A549 (cell line): ENCODE measurements at regions not wholly inside any gene's neighbourhood (a gene's known extent, or its start where the extent isn't known, plus 50 kb on each side); places are given as distances from the start of the nearest gene placed in this dataset.

Experiments
- ATAC-seq, 2 experiments: fragments of 200-7000 bp in 1 of 2; fragments of >200 bp in 1 of 2; cut with Nextera tagmentation in 1 of 2; cut with Tn5 transposase in 1 of 2; 3 replicates each; pipeline versions ENCODE4 v1.8.0 to v1.9.1; 2018 to 2020; ENCODE audit warnings: mild to moderate bottlenecking in 1 of 2, moderate library complexity in 1 of 2
- CTCF ChIA-PET: fragments of 300-600 bp; sonication (Branson Sonifier 250); formaldehyde crosslinking; extraction: SDS; loops from one replicate; lab custom pipeline; 2021; ENCODE audit warnings: antibody characterized with exemption, inconsistent platforms; lab: Yijun Ruan, JAX
- POLR2A ChIA-PET: fragments of 350-600 bp; formaldehyde crosslinking; extraction: SDS; loops from one replicate; lab custom pipeline; 2021; ENCODE audit warnings: antibody characterized with exemption, inconsistent platforms; lab: Yijun Ruan, JAX
- DNase-seq, 2 experiments: peaks; one replicate each; pipeline versions ENCODE4 v3.0.0 to v3.0.0-alpha.2; 2011 to 2016; ENCODE audit warnings: low read depth in 1 of 2, low spot score in 1 of 2
- FAIRE-seq: peaks from 2 replicates; lab custom pipeline; 2011; peaks lifted over from hg19 to GRCh38; lab: Jason Lieb, UNC
- H3K27ac ChIP-seq, 2 experiments: fragments of >200 bp; sonication (Bioruptor Twin); formaldehyde crosslinking; 3 replicates each; pipeline ENCODE4 v1.5.1; 2016 to 2017
- H3K4me1 ChIP-seq: fragments of >200 bp; sonication (Bioruptor Twin); formaldehyde crosslinking; 3 replicates; pipeline ENCODE4 v1.6.1; 2016
- H3K4me2 ChIP-seq: fragments of >200 bp; sonication (Bioruptor Twin); formaldehyde crosslinking; 3 replicates; pipeline ENCODE4 v1.6.1; 2016
- H3K4me3 ChIP-seq: fragments of >200 bp; sonication (Bioruptor Twin); formaldehyde crosslinking; 3 replicates; pipeline ENCODE4 v1.5.1; 2016
- H3K9me3 ChIP-seq: fragments of >200 bp; sonication (Bioruptor Twin); formaldehyde crosslinking; 3 replicates; pipeline ENCODE4 v1.6.1; 2016
- ATOH8 ChIP-seq: fragments of 250-450 bp; sonication (Bioruptor Pico); IDR thresholded peaks from 2 replicates; pipeline ENCODE4 v1.5.0; 2020; ENCODE audit warnings: low read depth, mild to moderate bottlenecking, moderate library complexity
- BCL3 ChIP-seq: fragments of >200 bp; sonication (Bioruptor Twin); formaldehyde crosslinking; IDR thresholded peaks from 3 replicates; pipeline ENCODE4 v1.6.1; 2016
- CBX2 ChIP-seq: fragments of 200-600 bp; sonication (generic); IDR thresholded peaks from 2 replicates; pipeline ENCODE4 v1.6.1; 2016; ENCODE audit warnings: low read depth, mild to moderate bottlenecking, borderline replicate concordance
- CHD2 ChIP-seq: fragments of 150-350 bp; IDR thresholded peaks from 2 replicates; pipeline ENCODE4 v1.6.1; 2014; ENCODE audit warnings: low read length; ENCODE audit not compliant: partially characterized antibody
- CHD4 ChIP-seq: fragments of 200-600 bp; sonication (generic); IDR thresholded peaks from 2 replicates; pipeline ENCODE4 v1.6.1; 2016; ENCODE audit warnings: antibody characterized with exemption, mild to moderate bottlenecking, borderline replicate concordance
- CTCF ChIP-seq: fragments of >200 bp; sonication (Bioruptor Twin); formaldehyde crosslinking; IDR thresholded peaks from 3 replicates; pipeline ENCODE4 v1.5.1; 2016
- EHF ChIP-seq: fragments of 250-450 bp; sonication (Bioruptor Pico); IDR thresholded peaks from 2 replicates; pipeline ENCODE4 v1.5.0; 2020; ENCODE audit warnings: mild to moderate bottlenecking
- EP300 ChIP-seq, 2 experiments: fragments of >200 bp; sonication (Bioruptor Twin); formaldehyde crosslinking; IDR thresholded peaks; 2 replicates in 1 of 2; 3 replicates in 1 of 2; pipeline ENCODE4 v1.6.1; 2016 to 2017
- ESRRA ChIP-seq: fragments of 150-350 bp; IDR thresholded peaks from 2 replicates; pipeline ENCODE4 v1.6.1; 2014; ENCODE audit warnings: mild to moderate bottlenecking, low read length, borderline replicate concordance
- FOSL2 ChIP-seq, 2 experiments: fragments of 450-650 bp in 1 of 2; fragments of >200 bp in 1 of 2; sonication (Bioruptor Twin) in 1 of 2; formaldehyde crosslinking; IDR thresholded peaks; 2 replicates each; pipeline versions ENCODE4 v1.5.0 to v1.6.1; 2016 to 2020; ENCODE audit warnings: mild to moderate bottlenecking in 1 of 2, moderate library complexity in 1 of 2
- FOXS1 ChIP-seq: fragments of 250-450 bp; sonication (Bioruptor Pico); IDR thresholded peaks from 2 replicates; pipeline ENCODE4 v1.5.0; 2020; ENCODE audit warnings: mild to moderate bottlenecking, moderate library complexity
- HDAC2 ChIP-seq: fragments of 200-600 bp; sonication (generic); IDR thresholded peaks from 2 replicates; pipeline ENCODE4 v1.6.1; 2016
- HMGXB4 ChIP-seq: fragments of 250-450 bp; sonication (Bioruptor Pico); IDR thresholded peaks from 2 replicates; pipeline ENCODE4 v1.5.0; 2021; ENCODE audit warnings: mild to moderate bottlenecking, moderate library complexity, borderline replicate concordance
- HOXB5 ChIP-seq: fragments of 250-450 bp; sonication (Bioruptor Pico); IDR thresholded peaks from 2 replicates; pipeline ENCODE4 v1.5.0; 2020; ENCODE audit warnings: mild to moderate bottlenecking, moderate library complexity
- JUNB ChIP-seq: fragments of >200 bp; sonication (Bioruptor Twin); formaldehyde crosslinking; IDR thresholded peaks from 2 replicates; pipeline ENCODE4 v1.6.1; 2016
- KDM1A ChIP-seq: fragments of 200-600 bp; sonication (generic); IDR thresholded peaks from 2 replicates; pipeline ENCODE4 v1.6.1; 2016; ENCODE audit warnings: low read depth, mild to moderate bottlenecking
- KDM5A ChIP-seq: fragments of 200-600 bp; sonication (generic); IDR thresholded peaks from 2 replicates; pipeline ENCODE4 v1.6.1; 2016; ENCODE audit warnings: antibody characterized with exemption, mild to moderate bottlenecking
- MAX ChIP-seq: IDR thresholded peaks from 2 replicates; pipeline ENCODE4 v1.6.1; 2012
- NPAS2 ChIP-seq: fragments of 250-450 bp; sonication (Bioruptor Pico); IDR thresholded peaks from 2 replicates; pipeline ENCODE4 v1.8.0; 2022; ENCODE audit warnings: mild to moderate bottlenecking, moderate library complexity, borderline replicate concordance
- PBX3 ChIP-seq: IDR thresholded peaks from 2 replicates; pipeline ENCODE4 v1.6.1; 2012
- PHF8 ChIP-seq: fragments of 200-600 bp; sonication (generic); IDR thresholded peaks from 2 replicates; pipeline ENCODE4 v1.6.1; 2016; ENCODE audit warnings: low read depth, mild to moderate bottlenecking, antibody characterized with exemption, moderate library complexity, borderline replicate concordance
- RAD21 ChIP-seq, 2 experiments: fragments of >200 bp in 1 of 2; sonication (Bioruptor Twin) in 1 of 2; formaldehyde crosslinking in 1 of 2; IDR thresholded peaks in 1 of 2; conservative IDR thresholded peaks in 1 of 2; 2 replicates in 1 of 2; 3 replicates in 1 of 2; pipeline ENCODE4 v1.6.1; 2012 to 2018; ENCODE audit warnings: inconsistent platforms in 1 of 2
- RCOR1 ChIP-seq: fragments of 150-350 bp; IDR thresholded peaks from 2 replicates; pipeline ENCODE4 v1.6.1; 2014; ENCODE audit warnings: antibody characterized with exemption, low read length, low read depth
- REST ChIP-seq: fragments of 200-600 bp; sonication (generic); IDR thresholded peaks from 2 replicates; pipeline ENCODE4 v1.6.1; 2016; ENCODE audit warnings: antibody characterized with exemption, mild to moderate bottlenecking, moderate library complexity
- ZC3H11A ChIP-seq: fragments of 450-650 bp; IDR thresholded peaks from 2 replicates; pipeline ENCODE4 v1.6.1; 2014; ENCODE audit warnings: antibody characterized with exemption, mild to moderate bottlenecking
- ZFP36 ChIP-seq: fragments of 450-650 bp; IDR thresholded peaks from 2 replicates; pipeline ENCODE4 v1.6.1; 2014; ENCODE audit warnings: borderline replicate concordance; ENCODE audit not compliant: partially characterized antibody
- ZNF302 ChIP-seq: fragments of 250-450 bp; sonication (Bioruptor Pico); IDR thresholded peaks from 2 replicates; pipeline ENCODE4 v1.9.0; 2021; ENCODE audit warnings: inconsistent platforms, mild to moderate bottlenecking, moderate library complexity
- WGBS: methylation state at CpG from one replicate; pipeline ENCODE4 v1.1.6; 2017; ENCODE audit errors: missing lambda C conversion rate; 5-methylcytosine and 5-hydroxymethylcytosine counted together

- 100% methylated on average over 1 of the region's 1 CpG for WGBS
- Histone ChIP-seq H3K9me3 (no peaks in the 10 kb centered on the region), H3K4me2 (no peak overlapping the region), H3K4me1 (no peaks in the 10 kb centered on the region), H3K4me3 (no peak overlapping the region), H3K27ac (no peak overlapping the region)
- FAIRE-seq: no peak
- TF ChIP-seq ZNF302 (CRISPR knock-in tag): no peak
- no peak for TF ChIP-seq RAD21 (conservative IDR thresholded peaks at IDR 0.05 in 1 of 2, IDR thresholded peaks at IDR 0.05 in 1 of 2)
- no peak for TF ChIP-seq CHD4
- TF ChIP-seq PBX3: no peak
- TF ChIP-seq HDAC2: no peak
- no peak for TF ChIP-seq NPAS2 (CRISPR knock-in tag)
- TF ChIP-seq ZC3H11A: no peak
- TF ChIP-seq ZFP36: no peak
- TF ChIP-seq KDM1A: no peak
- no peak for TF ChIP-seq CBX2
- no peak for TF ChIP-seq ESRRA
- no peak for TF ChIP-seq CHD2
- no peak for TF ChIP-seq FOSL2 (IDR thresholded peaks at IDR 0.05)
- no peak for TF ChIP-seq FOSL2 (CRISPR knock-in tag; IDR thresholded peaks at IDR 0.05)
- no peak for TF ChIP-seq JUNB
- no peak for TF ChIP-seq EHF (CRISPR knock-in tag)
- TF ChIP-seq EP300 (IDR thresholded peaks at IDR 0.05): no peak
- TF ChIP-seq CTCF: no peak
- no peak for ATAC-seq
- ChIA-PET CTCF (no interaction called here), POLR2A (no interaction called here)
- no peak for DNase-seq
Observed at GRCh38 chr2:145226901-145227300, 707.0 kb upstream of the ZEB2 start.

GRCh38 chr2:145221516-145221915 is 701.6 kb upstream of the ZEB2 start:
- WGBS: 96% methylated on average over 1 of the region's 1 CpG
- POLR2A ChIA-PET: interaction anchor here (0.6 kb wide), 1 partner anchor 1049 kb away, joined by 5 read pairs; no protein-coding TSS in a partner anchor
- FAIRE-seq: no peak
- Histone ChIP-seq H3K9me3 (no peaks in the 10 kb centered on the region), H3K27ac (no peak overlapping the region), H3K4me2 (no peak overlapping the region), H3K4me3 (no peak overlapping the region), H3K4me1 (no peaks in the 10 kb centered on the region)
- ATAC-seq: no peak
- no peak for DNase-seq
- TF ChIP-seq MAX: no peak
- TF ChIP-seq BCL3: no peak
- no peak for TF ChIP-seq ATOH8
- no peak for TF ChIP-seq HMGXB4 (CRISPR knock-in tag)
- no peak for TF ChIP-seq RCOR1
- no peak for TF ChIP-seq ZC3H11A
- no peak for TF ChIP-seq REST
- no peak for TF ChIP-seq HOXB5 (CRISPR knock-in tag)
- TF ChIP-seq PHF8: no peak
- no peak for TF ChIP-seq KDM1A
- no peak for TF ChIP-seq FOXS1
- TF ChIP-seq KDM5A: no peak
- CTCF ChIA-PET: no interaction called here
